ENCODE measurements at regions not wholly inside any gene's neighbourhood (a gene's known extent, or its start where the extent isn't known, plus 50 kb on each side); places are given as distances from the start of the nearest gene placed in this dataset.

- POLR2A ChIA-PET (ENCODE audit: partially characterized antibody) = interaction anchor here (2.1 kb wide), 1 partner anchor 17 kb away, joined by 7 read pairs; a partner anchor contains a TSS
- no peak overlapping the region for H2AFZ ChIP-seq (ENCODE audit: low read length)
- no peaks in the 10 kb centered on the region for H3K9me3 ChIP-seq (ENCODE audit: insufficient read depth in 2 of 2, low read depth in 1 of 2, low read length in 1 of 2)
- H3K79me2 ChIP-seq (ENCODE audit: control insufficient read depth in 1 of 2, insufficient read depth in 2 of 2, low read length in 2 of 2) = peaks cover 0 to 3% of the 10 kb centered on the region in 2 experiments; a peak in 1 of 4 replicates
- 90% methylated on average over 11 of the region's 11 CpGs; no CpG with 5 or more reads in 1 of the 2 experiments for WGBS, 2 experiments (ENCODE audit: extremely low coverage in 1 of 2, insufficient coverage in 1 of 2, insufficient read length in 1 of 2, insufficient replicate concordance in 2 of 2, low coverage in 1 of 2, low lambda C conversion rate in 2 of 2, missing lambda C conversion rate in 1 of 2)
- H3K4me2 ChIP-seq (ENCODE audit: insufficient read depth in 1 of 2, low read depth in 2 of 2, low read length in 2 of 2) = no peak overlapping the region
- H3K4me1 ChIP-seq (replicated peaks in 1 of 4; ENCODE audit: control insufficient read depth in 3 of 4, insufficient read depth in 4 of 4, low read length in 3 of 4) = peaks cover 0 to 5% (median 0%) of the 10 kb centered on the region in 4 experiments; a peak in 1 of 7 replicates
- H3K23ac ChIP-seq (ENCODE audit: insufficient read length) = no peak overlapping the region
- DNase-seq (ENCODE audit: low read depth in 1 of 2, low spot score in 2 of 2) (no peak), FAIRE-seq (no peak)
- H4K20me1 ChIP-seq (replicated peaks in 1 of 2; ENCODE audit: control insufficient read depth in 1 of 2, insufficient read depth in 2 of 2, low read length in 2 of 2) = no peaks in the 10 kb centered on the region
- H2AK5ac ChIP-seq (ENCODE audit: low read depth, low read length) = no peak overlapping the region
- H3K23me2 ChIP-seq (ENCODE audit: low read depth, low read length) = no peaks in the 10 kb centered on the region; the same call in 1 of the 2 replicates
- no peak overlapping the region for H3K14ac ChIP-seq (ENCODE audit: insufficient read length)
- H3K79me1 ChIP-seq (ENCODE audit: low read depth, low read length) = peaks cover 3% of the 10 kb centered on the region
- H4K5ac ChIP-seq (ENCODE audit: insufficient read length, low read depth, low read length) = no peak overlapping the region
- no peak overlapping the region for H3K4me3 ChIP-seq (ENCODE audit: extremely low read depth in 1 of 4, insufficient read depth in 2 of 4, low read depth in 3 of 4, low read length in 4 of 4)
- H2BK15ac ChIP-seq (ENCODE audit: low read length) = no peak overlapping the region; the same call in 1 of the 2 replicates
- H2BK12ac ChIP-seq (ENCODE audit: low read depth, low read length) = no peak overlapping the region
- H3K36me3 ChIP-seq (ENCODE audit: control insufficient read depth in 2 of 4, insufficient read depth in 4 of 4, low read length in 3 of 4) = no peaks in the 10 kb centered on the region
- H3K56ac ChIP-seq (replicated peaks; ENCODE audit: insufficient read length, low read depth, low read length) = no peak overlapping the region
- no peak overlapping the region for H2BK120ac ChIP-seq (replicated peaks; ENCODE audit: low read depth, low read length)
- TF ChIP-seq CEBPB (IDR thresholded peaks at IDR 0.05; ENCODE audit: low read depth, low read length) (no peak), EP300 (IDR thresholded peaks at IDR 0.05; ENCODE audit: borderline replicate concordance in 1 of 2, low read depth in 2 of 2, low read length in 2 of 2) (no peak), ATF3 (IDR thresholded peaks at IDR 0.05; ENCODE audit: insufficient read depth, low read depth, low read length) (no peak), SIRT6 (IDR thresholded peaks at IDR 0.05; ENCODE audit: low read length) (no peak), SIN3A (conservative IDR thresholded peaks at IDR 0.05 in 1 of 2, IDR thresholded peaks at IDR 0.05 in 1 of 2; ENCODE audit: low read depth in 1 of 2, low read length in 2 of 2) (no peak), HDAC2 (IDR thresholded peaks at IDR 0.05; ENCODE audit: borderline replicate concordance in 1 of 2, low read depth in 2 of 2, low read length in 2 of 2) (no peak), RAD21 (IDR thresholded peaks at IDR 0.05 in 1 of 2, conservative IDR thresholded peaks at IDR 0.05 in 1 of 2; ENCODE audit: low read depth in 2 of 2, low read length in 2 of 2) (no peak), BACH1 (IDR thresholded peaks at IDR 0.05; ENCODE audit: low read length) (no peak), TCF12 (IDR thresholded peaks at IDR 0.05; ENCODE audit: low read depth, low read length) (no peak), ZNF274 (IDR thresholded peaks at IDR 0.05; ENCODE audit: borderline replicate concordance, extremely low read depth, low read length) (no peak)
- H3K4ac ChIP-seq (replicated peaks; ENCODE audit: insufficient read length, low read depth, low read length) = no peak overlapping the region
- H3K27me3 ChIP-seq (replicated peaks in 1 of 4; ENCODE audit: control insufficient read depth in 3 of 4, extremely low read depth in 1 of 4, insufficient read depth in 3 of 4, low read length in 3 of 4) = no peaks in the 10 kb centered on the region
- H4K8ac ChIP-seq (ENCODE audit: extremely low read depth, insufficient read depth, low read length) = no peak overlapping the region
- H2BK5ac ChIP-seq (ENCODE audit: low read depth, low read length) = no peak overlapping the region
- H3K27ac ChIP-seq (ENCODE audit: low read depth, low read length) = no peak overlapping the region
- H3K9ac ChIP-seq (replicated peaks in 1 of 4; ENCODE audit: extremely low read depth in 1 of 4, low read depth in 3 of 4, low read length in 3 of 4) = no peak overlapping the region
- H3K18ac ChIP-seq (ENCODE audit: extremely low read depth, low read length) = no peak overlapping the region
- H2BK20ac ChIP-seq (ENCODE audit: low read length) = 0 out of 2 replicates have a peak overlapping the region, but pooled peaks have one; percentile 23
- no peak overlapping the region for H4K91ac ChIP-seq (replicated peaks; ENCODE audit: insufficient read length, low read length)
- CTCF ChIA-PET (ENCODE audit: partially characterized antibody) = interaction anchor here (0.7 to 3.8 kb wide), 4 partner anchors 12 to 253 kb away, joined by 3 to 14 read pairs (median 8); no protein-coding TSS in a partner anchor
Observed at GRCh38 chr14:100392356-100392755, 69.2 kb downstream of the SLC25A47 start.

Measured in H1 (cell line).